GM21528 (cell line): ENCODE measurements at regions not wholly inside any gene's neighbourhood (a gene's known extent, or its start where the extent isn't known, plus 50 kb on each side); places are given as distances from the start of the nearest gene placed in this dataset.
"Not testable (repeated sequence)": the region's sequence is repeated elsewhere in the genome, so short reads cannot be mapped to it uniquely, and the experiment has no call there.

Experiments used
- ATAC-seq: cut with Tn5 transposase; IDR thresholded peaks from one replicate; pipeline ENCODE4 v1.9.1; 2021; ENCODE audit warnings: mild to moderate bottlenecking, moderate library complexity; ENCODE audit not compliant: unreplicated experiment, low FRiP score

- no peak for ATAC-seq
These were observed 193.8 kb upstream of the TOX3 start for GRCh38 chr16:52740766-52741165.

GRCh38 chr16:52740333-52740732, 193.4 kb upstream of the TOX3 start:
- ATAC-seq = no peak

GRCh38 chr16:52738992-52739391, 192.0 kb upstream of the TOX3 start:
- not testable (repeated sequence) for ATAC-seq

DNA sequence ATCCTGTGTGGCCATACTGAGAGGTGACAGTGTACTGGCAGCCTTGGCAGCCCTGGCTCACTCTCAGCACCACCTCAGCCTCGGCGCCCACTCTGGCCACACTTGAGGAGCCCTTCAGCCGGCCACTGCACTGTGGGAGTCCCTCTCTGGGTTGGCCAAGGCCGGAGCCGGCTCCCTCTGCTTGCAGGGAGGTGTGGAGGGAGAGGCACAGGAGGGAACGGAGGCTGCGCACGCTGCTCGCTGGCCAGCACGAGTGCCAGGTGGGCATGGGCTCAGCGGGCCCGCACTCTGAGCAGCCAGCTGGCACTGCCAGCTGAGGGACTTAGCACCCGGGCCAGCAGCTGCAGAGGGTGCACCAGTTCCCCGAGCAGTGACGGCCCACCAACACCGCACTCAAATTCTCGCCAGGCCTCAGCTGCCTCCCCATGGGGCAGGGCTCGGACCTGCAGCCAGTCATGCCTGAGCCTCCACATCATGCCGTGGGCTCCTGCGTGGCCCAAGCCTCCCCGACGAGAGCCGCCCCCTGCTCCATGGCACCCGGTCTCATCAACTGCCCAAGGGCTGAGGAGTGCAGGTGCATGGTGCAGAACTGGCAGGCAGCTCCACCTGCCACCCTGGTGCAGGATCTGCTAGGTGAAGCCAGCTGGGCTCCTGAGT, 184.4 kb upstream of the TOX3 start:
- ATAC-seq = no peak

DNA sequence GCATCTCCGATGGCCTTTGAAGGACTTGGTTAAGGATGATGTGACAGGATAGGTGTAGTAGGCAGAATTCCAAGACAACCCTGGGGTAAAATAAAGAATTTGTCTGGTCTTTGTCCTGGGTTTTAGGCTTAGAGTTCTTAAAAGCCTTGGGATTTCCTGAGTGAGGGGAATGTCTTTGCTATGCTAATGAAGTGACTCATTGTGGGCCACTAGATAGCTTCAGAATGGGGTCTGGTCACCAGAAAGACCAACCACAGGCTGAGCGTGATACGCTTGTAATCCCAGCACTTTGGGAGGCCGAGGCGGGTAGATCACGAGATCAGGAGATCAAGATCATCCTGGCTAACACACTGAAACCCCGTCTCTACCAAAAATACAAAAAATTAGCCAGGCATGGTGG, 182.8 kb upstream of the TOX3 start:
- no peak for ATAC-seq

GRCh38 chr16:52727849-52728248, 180.9 kb upstream of the TOX3 start:
- no peak for ATAC-seq

GRCh38 chr16:52727441-52727840, 180.5 kb upstream of the TOX3 start:
- no peak for ATAC-seq

GRCh38 chr16:52725461-52725860, 178.5 kb upstream of the TOX3 start:
- no peak for ATAC-seq

GRCh38 chr16:52725043-52725442, 178.1 kb upstream of the TOX3 start:
- no peak for ATAC-seq

DNA sequence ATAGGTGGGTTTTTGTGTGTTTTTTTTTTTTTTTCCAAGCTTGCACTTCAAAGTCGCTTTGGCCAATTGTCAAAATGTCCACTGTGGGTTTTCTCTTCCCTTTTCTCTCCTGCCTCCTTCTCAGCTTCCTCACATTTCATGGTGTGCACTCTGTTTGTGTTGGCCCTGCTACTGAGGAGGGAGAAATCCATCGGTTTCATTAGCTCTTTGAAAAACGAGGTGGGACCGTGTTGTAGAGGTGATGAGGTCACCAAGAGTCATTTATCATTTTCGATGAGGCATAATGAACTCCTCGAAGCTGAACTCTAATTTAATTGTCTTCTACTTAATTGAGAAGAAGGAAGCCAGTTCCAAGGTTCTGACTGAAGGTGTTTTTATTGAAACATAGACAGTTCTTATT, 174.4 kb upstream of the TOX3 start:
- ATAC-seq = no peak

DNA sequence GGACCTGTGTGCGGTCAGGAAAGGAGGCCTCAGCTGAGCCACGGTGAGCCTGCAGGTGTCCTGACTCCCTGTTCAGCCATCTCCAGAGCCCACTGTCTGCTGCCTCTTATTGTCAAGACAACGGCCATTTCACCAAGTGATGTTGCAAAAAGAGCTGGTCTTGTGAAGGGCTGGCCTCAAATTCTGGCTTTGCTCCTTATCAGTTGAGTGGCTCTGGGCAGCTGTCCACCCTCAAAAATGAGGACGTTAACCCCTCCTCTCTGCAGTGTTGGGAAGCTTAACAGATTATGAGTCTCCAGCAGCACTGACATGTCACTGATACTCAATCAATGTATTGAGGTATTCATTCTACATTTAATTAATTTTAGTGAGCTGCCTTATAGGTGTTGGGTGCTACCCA, 171.1 kb upstream of the TOX3 start:
- ATAC-seq = no peak

DNA sequence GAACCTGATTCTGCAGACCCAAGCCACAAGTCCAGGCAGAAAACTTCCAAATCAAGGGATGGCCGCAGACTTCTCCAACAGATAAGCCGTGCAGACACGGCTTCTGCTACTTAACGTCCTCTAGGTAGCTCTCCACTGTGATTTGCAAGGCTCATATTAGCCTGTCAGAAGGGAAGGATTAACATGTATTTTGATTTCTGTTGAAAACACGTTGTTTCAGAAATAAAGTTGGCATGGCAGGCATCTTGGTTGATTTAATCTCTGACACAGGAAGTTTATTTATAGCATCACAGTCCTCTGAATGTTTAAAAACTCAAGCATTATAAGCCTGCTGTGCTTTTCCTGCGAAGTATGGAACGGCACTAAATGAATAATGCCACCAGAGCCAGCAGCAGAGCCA, 166.8 kb upstream of the TOX3 start:
- no peak for ATAC-seq

GRCh38 chr16:52709306-52709705, 162.4 kb upstream of the TOX3 start:
- no peak for ATAC-seq

- no peak for ATAC-seq
These were observed 161.5 kb upstream of the TOX3 start for GRCh38 chr16:52708476-52708875.

- ATAC-seq = no peak
These were observed 160.9 kb upstream of the TOX3 start for GRCh38 chr16:52707676-52708337.

DNA sequence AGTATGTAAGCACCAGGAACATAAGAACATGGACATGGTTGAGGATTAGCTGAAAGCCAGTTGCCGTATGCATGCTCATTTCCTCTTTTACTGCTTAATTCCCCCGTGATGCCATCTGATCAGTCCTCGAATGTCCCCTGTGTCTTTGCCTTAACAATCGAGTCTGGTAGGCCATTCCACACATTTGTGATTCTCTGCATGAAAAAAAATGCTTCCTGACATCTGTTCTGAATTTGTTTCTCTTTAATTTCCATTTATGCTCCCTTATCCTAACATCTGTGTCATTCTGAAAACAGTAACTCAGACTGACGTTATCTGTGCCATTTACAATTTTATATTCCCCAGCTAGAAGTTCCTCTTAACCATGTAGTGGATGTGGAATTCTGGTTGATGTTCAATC, 158.2 kb upstream of the TOX3 start:
- no peak for ATAC-seq

DNA sequence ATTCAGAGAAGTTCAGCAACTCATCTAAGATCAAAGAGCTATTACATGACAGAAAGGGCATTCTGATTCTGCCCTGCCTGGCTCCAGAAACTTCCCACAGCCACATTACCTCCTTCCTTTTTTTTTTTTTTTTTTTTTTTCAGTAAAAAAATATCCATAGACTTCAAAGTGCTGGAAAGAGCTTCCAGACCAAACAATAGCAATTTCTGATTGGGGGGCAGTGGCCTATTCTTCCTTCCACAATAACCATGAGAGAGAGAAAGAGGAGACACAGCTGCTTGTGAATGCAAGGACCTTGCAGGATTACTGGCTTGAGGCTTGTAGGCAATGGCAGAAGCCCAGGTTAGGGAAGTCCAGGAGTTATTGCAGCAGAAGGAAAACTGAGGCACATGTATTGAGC, 151.0 kb upstream of the TOX3 start:
- ATAC-seq = no peak

GRCh38 chr16:52696126-52696525, 149.2 kb upstream of the TOX3 start:
- no peak for ATAC-seq

GRCh38 chr16:52690468-52690867, 143.5 kb upstream of the TOX3 start:
- no peak for ATAC-seq

DNA sequence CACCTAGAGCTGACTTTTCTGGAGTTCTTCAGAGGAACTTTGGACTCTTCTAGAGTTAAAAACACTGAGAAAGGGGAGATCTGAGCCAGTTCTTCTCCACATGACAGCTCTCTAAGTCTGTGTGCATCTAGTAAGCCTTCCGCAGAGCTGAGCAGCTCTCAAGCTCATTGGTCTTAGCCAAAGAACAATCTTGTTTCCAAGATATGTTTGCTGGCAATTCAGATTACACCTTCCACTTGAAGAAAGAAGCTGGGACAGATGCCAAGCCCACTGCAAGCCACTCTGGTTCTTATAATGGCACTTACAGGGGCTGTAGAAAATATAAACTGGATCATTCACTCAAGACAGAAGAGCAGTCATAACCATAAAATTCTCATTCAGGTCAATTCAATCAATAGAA, 134.1 kb upstream of the TOX3 start:
- ATAC-seq = no peak

- ATAC-seq = no peak
These were observed 130.6 kb upstream of the TOX3 start for GRCh38 chr16:52677501-52677900.

DNA sequence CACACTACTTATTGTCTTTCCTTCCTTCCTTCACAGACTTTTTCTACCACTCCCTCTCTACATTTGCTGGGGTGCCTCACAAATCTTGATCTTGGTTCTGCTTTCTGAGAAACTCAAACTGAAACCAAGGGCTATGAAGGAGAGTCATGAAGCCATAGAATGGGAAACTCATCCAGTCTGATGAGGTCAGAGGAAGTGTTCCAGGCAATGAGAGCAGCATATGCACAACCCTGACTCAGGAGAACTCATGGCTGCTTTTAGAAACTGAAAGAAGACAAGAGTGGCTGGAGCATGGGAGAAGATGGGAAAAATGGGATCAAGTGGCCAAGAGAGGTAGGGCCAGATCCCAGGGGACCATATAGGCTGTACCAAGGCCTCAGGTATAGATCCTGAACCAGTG, 130.0 kb upstream of the TOX3 start:
- no peak for ATAC-seq

DNA sequence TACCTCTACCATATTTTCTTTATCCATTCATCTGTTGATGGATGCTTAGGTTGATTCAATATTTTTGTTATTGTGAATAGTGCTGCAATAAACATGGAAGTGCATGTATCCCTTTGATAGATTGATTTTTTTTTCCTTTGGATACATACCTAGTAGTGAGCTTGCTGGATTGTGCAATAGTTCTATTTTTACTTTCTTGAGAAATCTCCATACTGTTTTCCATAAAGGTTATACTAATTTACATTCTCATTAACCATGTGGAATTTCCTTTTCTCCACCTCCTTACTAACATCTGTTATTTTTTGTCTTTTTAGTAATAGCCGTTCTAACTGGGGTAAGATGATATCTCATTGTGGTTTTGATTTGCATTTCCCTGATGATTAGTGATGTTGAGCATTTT, 124.6 kb upstream of the TOX3 start:
- ATAC-seq = no peak
